Brain microvascular endothelial cell (primary cell): ENCODE measurements at regions not wholly inside any gene's neighbourhood (a gene's known extent, or its start where the extent isn't known, plus 50 kb on each side); places are given as distances from the start of the nearest gene placed in this dataset.

Experiments used
- DNase-seq: peaks from one replicate; pipeline ENCODE4 v3.0.0-alpha.2; 2020
- H3K27ac ChIP-seq: fragments of 250-450 bp; sonication (Bioruptor Pico); 2 replicates; pipeline ENCODE4 v1.5.1; 2020; ENCODE audit warnings: mild to moderate bottlenecking, moderate library complexity
- H3K27me3 ChIP-seq: fragments of 250-450 bp; sonication (Bioruptor Pico); replicated peaks from 2 replicates; pipeline ENCODE4 v1.5.1; 2020; ENCODE audit warnings: mild to moderate bottlenecking
- H3K36me3 ChIP-seq: fragments of 250-450 bp; sonication (Bioruptor Pico); replicated peaks from 2 replicates; pipeline ENCODE4 v1.5.1; 2020; ENCODE audit warnings: mild to moderate bottlenecking
- H3K4me3 ChIP-seq: 2 replicates; pipeline ENCODE4 v1.5.1; 2011; ENCODE audit warnings: low read depth, mild to moderate bottlenecking, control low read depth, low read length, moderate library complexity
- CTCF ChIP-seq: IDR thresholded peaks from 2 replicates; pipeline ENCODE4 v1.5.1; 2011; ENCODE audit warnings: low read depth, mild to moderate bottlenecking, moderate library complexity, low read length, control low read depth, inconsistent platforms; ENCODE audit errors: missing control alignments
- in situ Hi-C: cut with HindIII; loops from 2 replicates; pipeline ENCODE4 v1.10.0; 2017; ENCODE audit warnings: low sequenced_read_pairs, low pct_ligation_motif_present

- in situ Hi-C loops = no loop called here
- Histone ChIP-seq H3K36me3 (no peaks in the 10 kb centered on the region), H3K4me3 (no peak overlapping the region), H3K27ac (no peak overlapping the region), H3K27me3 (no peaks in the 10 kb centered on the region)
- peak; percentile 45 for TF ChIP-seq CTCF
- no peak for DNase-seq
Measured at GRCh38 chr18:28357766-28358401, 181.0 kb upstream of the CDH2 start.

GRCh38 chr18:28350821-28351220, 173.9 kb upstream of the CDH2 start:
- in situ Hi-C loops = no loop called here
- Histone ChIP-seq H3K36me3 (no peaks in the 10 kb centered on the region), H3K27ac (no peak overlapping the region), H3K4me3 (no peak overlapping the region), H3K27me3 (no peaks in the 10 kb centered on the region)
- TF ChIP-seq CTCF = no peak
- no peak for DNase-seq

- no peak for TF ChIP-seq CTCF
- no peak overlapping the region for H3K27ac ChIP-seq
- in situ Hi-C loops = no loop called here
- no peak for DNase-seq
- H3K27me3 ChIP-seq = no peaks in the 10 kb centered on the region
- H3K4me3 ChIP-seq = no peak overlapping the region
- no peaks in the 10 kb centered on the region for H3K36me3 ChIP-seq
Measured at GRCh38 chr18:28342231-28342630, 165.3 kb upstream of the CDH2 start.

GRCh38 chr18:28338316-28338715, 161.4 kb upstream of the CDH2 start:
- no peak overlapping the region for H3K27ac ChIP-seq
- in situ Hi-C loops = no loop called here
- TF ChIP-seq CTCF = no peak
- no peaks in the 10 kb centered on the region for H3K36me3 ChIP-seq
- H3K27me3 ChIP-seq = no peaks in the 10 kb centered on the region
- DNase-seq = no peak
- H3K4me3 ChIP-seq = no peak overlapping the region

GRCh38 chr18:28334516-28334915, 157.6 kb upstream of the CDH2 start:
- Histone ChIP-seq H3K27me3 (no peaks in the 10 kb centered on the region), H3K36me3 (no peaks in the 10 kb centered on the region), H3K27ac (no peak overlapping the region), H3K4me3 (no peak overlapping the region)
- no peak for DNase-seq
- TF ChIP-seq CTCF = no peak
- in situ Hi-C loops = no loop called here

- in situ Hi-C loops = no loop called here
- Histone ChIP-seq H3K4me3 (no peak overlapping the region), H3K27ac (no peak overlapping the region), H3K36me3 (no peaks in the 10 kb centered on the region), H3K27me3 (no peaks in the 10 kb centered on the region)
- DNase-seq = no peak
- TF ChIP-seq CTCF = no peak
Measured at GRCh38 chr18:28332071-28332470, 155.1 kb upstream of the CDH2 start.
